HepG2 (cell line): ENCODE measurements at regions not wholly inside any gene's neighbourhood (a gene's known extent, or its start where the extent isn't known, plus 50 kb on each side); places are given as distances from the start of the nearest gene placed in this dataset.

Experiments
- ATAC-seq: fragments of 200-7000 bp; cut with Tn5 transposase; 3 replicates; pipeline ENCODE4 v1.9.1; 2020; ENCODE audit warnings: mild to moderate bottlenecking, moderate library complexity
- BruUV-seq: library from RNA; stranded (reverse); fragments of 400-500 nt; replicated peaks from 2 replicates; lab custom pipeline; 2021; lab: Mats Ljungman, UMichigan
- CTCF ChIA-PET: fragments of 300-600 bp; formaldehyde crosslinking; extraction: SDS; loops from one replicate; lab custom pipeline; 2021; ENCODE audit warnings: low total read pairs, inconsistent platforms, low intra/inter-chr PET ratio; lab: Yijun Ruan, JAX
- POLR2A ChIA-PET: fragments of 350-600 bp; sonication (Branson Sonifier 250); formaldehyde crosslinking; loops from one replicate; lab custom pipeline; 2020; ENCODE audit warnings: antibody characterized with exemption, inconsistent platforms; lab: Yijun Ruan, JAX
- DNase-seq: peaks from one replicate; pipeline ENCODE4 v3.0.0-alpha.2; 2015; ENCODE audit warnings: low spot score
- FAIRE-seq: peaks from 3 replicates; lab custom pipeline; 2011; peaks lifted over from hg19 to GRCh38; lab: Jason Lieb, UNC
- H2AFZ ChIP-seq: one replicate; pipeline ENCODE4 v1.6.1; 2011; ENCODE audit warnings: low read length, inconsistent platforms
- H3K27ac ChIP-seq: fragments of 300-600 bp; 3 replicates; pipeline ENCODE4 v1.8.0; 2011; ENCODE audit warnings: mixed run types, mild to moderate bottlenecking, mixed read lengths, low read length, inconsistent platforms; ENCODE audit not compliant: insufficient read depth; ENCODE audit errors: extremely low read length
- H3K27me3 ChIP-seq, 2 experiments: fragments of 200-600 bp in 1 of 2; 2 replicates in 1 of 2; 3 replicates in 1 of 2; pipeline versions ENCODE4 v1.6.0 to v1.8.0; 2011; ENCODE audit warnings: low read length in 2 of 2, mild to moderate bottlenecking in 2 of 2, moderate library complexity in 2 of 2, inconsistent platforms in 1 of 2; ENCODE audit not compliant: insufficient read depth in 2 of 2, control insufficient read depth in 1 of 2
- H3K36me3 ChIP-seq, 2 experiments: fragments of 200-600 bp in 1 of 2; replicated peaks in 1 of 2; 2 replicates in 1 of 2; 3 replicates in 1 of 2; pipeline versions ENCODE4 v1.5.1 to v1.8.0; 2011; ENCODE audit warnings: low read length in 2 of 2, inconsistent platforms in 1 of 2; ENCODE audit not compliant: insufficient read depth in 2 of 2, control insufficient read depth in 1 of 2
- H3K4me1 ChIP-seq: 2 replicates; pipeline ENCODE4 v1.5.1; 2012; ENCODE audit warnings: low read length, inconsistent platforms; ENCODE audit not compliant: insufficient read depth
- H3K4me2 ChIP-seq: 2 replicates; pipeline ENCODE4 v1.6.0; 2011; ENCODE audit warnings: low read depth, low read length, inconsistent platforms
- H3K4me3 ChIP-seq, 3 experiments: fragments of 200-600 bp in 1 of 3; sonication (generic), shearing (Covaris generic) in 1 of 3; replicated peaks in 1 of 3; 2 replicates each; pipeline ENCODE4 v1.5.1; 2011 to 2016; ENCODE audit warnings: low read length in 3 of 3, inconsistent platforms in 2 of 3, low read depth in 2 of 3, mild to moderate bottlenecking in 2 of 3, control low read depth in 1 of 3, mixed read lengths in 1 of 3; ENCODE audit not compliant: insufficient read depth in 1 of 3
- H3K79me2 ChIP-seq: one replicate; pipeline ENCODE4 v1.6.1; 2011; ENCODE audit warnings: low read length, inconsistent platforms; ENCODE audit not compliant: insufficient read depth
- H3K9ac ChIP-seq: 2 replicates; pipeline ENCODE4 v1.6.0; 2011; ENCODE audit warnings: mild to moderate bottlenecking, low read depth, low read length, inconsistent platforms; ENCODE audit not compliant: insufficient read depth
- H3K9me3 ChIP-seq: 2 replicates; pipeline ENCODE4 v1.5.1; 2012; ENCODE audit warnings: mild to moderate bottlenecking, low read length
- H4K20me1 ChIP-seq: 2 replicates; pipeline ENCODE4 v1.6.0; 2011; ENCODE audit warnings: inconsistent platforms, mild to moderate bottlenecking, low read length, moderate library complexity; ENCODE audit not compliant: insufficient read depth
- CHCHD3 ChIP-seq: sonication (generic); formaldehyde crosslinking; IDR thresholded peaks from 2 replicates; pipeline ENCODE4 v1.8.0; 2022; ENCODE audit warnings: mild to moderate bottlenecking, missing genetic modification reagents, moderate library complexity
- NFIB ChIP-seq: sonication (generic); formaldehyde crosslinking; IDR thresholded peaks from 2 replicates; pipeline ENCODE4 v1.9.0; 2021; ENCODE audit warnings: missing genetic modification reagents, mild to moderate bottlenecking, borderline replicate concordance
- PAWR ChIP-seq: sonication (generic); formaldehyde crosslinking; IDR thresholded peaks from 2 replicates; pipeline ENCODE4 v1.4.0; 2020; ENCODE audit warnings: missing genetic modification reagents, mild to moderate bottlenecking, borderline replicate concordance
- SNAI1 ChIP-seq: sonication (generic); formaldehyde crosslinking; IDR thresholded peaks from 2 replicates; pipeline ENCODE4 v1.5.0; 2020; ENCODE audit warnings: mild to moderate bottlenecking, missing genetic modification reagents, borderline replicate concordance
- SP140L ChIP-seq: sonication (generic); formaldehyde crosslinking; IDR thresholded peaks from 2 replicates; pipeline ENCODE4 v1.4.0; 2020; ENCODE audit warnings: missing genetic modification reagents, borderline replicate concordance
- ZNF101 ChIP-seq: sonication (generic); formaldehyde crosslinking; IDR thresholded peaks from 2 replicates; pipeline ENCODE4 v1.4.0; 2020; ENCODE audit warnings: mild to moderate bottlenecking, low read depth, missing genetic modification reagents, borderline replicate concordance
- ZNF431 ChIP-seq: sonication (generic); formaldehyde crosslinking; IDR thresholded peaks from 2 replicates; pipeline ENCODE4 v1.9.0; 2022; ENCODE audit warnings: missing genetic modification reagents, low read depth, mild to moderate bottlenecking, borderline replicate concordance
- ZNF484 ChIP-seq: sonication (generic); formaldehyde crosslinking; IDR thresholded peaks from 2 replicates; pipeline ENCODE4 v1.5.1; 2020; ENCODE audit warnings: mild to moderate bottlenecking, low read depth, missing genetic modification reagents, borderline replicate concordance
- WGBS: methylation state at CpG from one replicate; pipeline ENCODE4 v1.1.6; 2017; ENCODE audit warnings: low lambda C conversion rate; 5-methylcytosine and 5-hydroxymethylcytosine counted together
- in situ Hi-C: cut with HindIII; loops from 2 replicates; pipeline ENCODE4 v1.10.0; 2017; ENCODE audit warnings: low pct_unique_long_range_greater_than_20kb; ENCODE audit not compliant: extremely low pct_ligation_motif_present
- intact Hi-C: fragments of 100-400 bp; cut with micrococcal nuclease; formaldehyde crosslinking; loops from one replicate; pipeline ENCODE4 v1.10.0; 2022; ENCODE audit not compliant: unreplicated experiment
- TF ChIP-seq, protein P1 (sequence below): sonication (generic); formaldehyde crosslinking; IDR thresholded peaks from 2 replicates; pipeline ENCODE4 v1.5.1; 2020; ENCODE audit warnings: missing genetic modification reagents, mild to moderate bottlenecking, borderline replicate concordance

- ChIA-PET POLR2A (no interaction called here), CTCF (no interaction called here)
- H3K4me2 ChIP-seq, result no peak overlapping the region
- H3K36me3 ChIP-seq, result no peaks in the 10 kb centered on the region
- H3K4me1 ChIP-seq, result no peaks in the 10 kb centered on the region
- DNase-seq (no peak), ATAC-seq (no peak), FAIRE-seq (no peak)
- no peak overlapping the region for H2AFZ ChIP-seq
- no peak overlapping the region for H3K9ac ChIP-seq
- intact Hi-C loops, result no loop called here
- 0 out of 5 replicates have a peak, but pooled peaks cover 0 to 1% of the 10 kb centered on the region in 2 experiments for H3K27me3 ChIP-seq
- WGBS, result 70% methylated on average over 3 of the region's 3 CpGs
- H3K27ac ChIP-seq, result no peak overlapping the region
- H3K4me3 ChIP-seq, result no peak overlapping the region
- no peaks in the 10 kb centered on the region for H3K9me3 ChIP-seq
- no peaks in the 10 kb centered on the region for H4K20me1 ChIP-seq
- in situ Hi-C loops, result no loop called here
- BruUV-seq, result no TSS peak
- no peak for TF ChIP-seq PAWR (CRISPR knock-in tag)
- TF ChIP-seq ZNF101, result no peak
- no peak for TF ChIP-seq ZNF431 (CRISPR knock-in tag)
- no peak for TF ChIP-seq ZNF484
- TF ChIP-seq SNAI1, result no peak
- TF ChIP-seq, protein P1, sequence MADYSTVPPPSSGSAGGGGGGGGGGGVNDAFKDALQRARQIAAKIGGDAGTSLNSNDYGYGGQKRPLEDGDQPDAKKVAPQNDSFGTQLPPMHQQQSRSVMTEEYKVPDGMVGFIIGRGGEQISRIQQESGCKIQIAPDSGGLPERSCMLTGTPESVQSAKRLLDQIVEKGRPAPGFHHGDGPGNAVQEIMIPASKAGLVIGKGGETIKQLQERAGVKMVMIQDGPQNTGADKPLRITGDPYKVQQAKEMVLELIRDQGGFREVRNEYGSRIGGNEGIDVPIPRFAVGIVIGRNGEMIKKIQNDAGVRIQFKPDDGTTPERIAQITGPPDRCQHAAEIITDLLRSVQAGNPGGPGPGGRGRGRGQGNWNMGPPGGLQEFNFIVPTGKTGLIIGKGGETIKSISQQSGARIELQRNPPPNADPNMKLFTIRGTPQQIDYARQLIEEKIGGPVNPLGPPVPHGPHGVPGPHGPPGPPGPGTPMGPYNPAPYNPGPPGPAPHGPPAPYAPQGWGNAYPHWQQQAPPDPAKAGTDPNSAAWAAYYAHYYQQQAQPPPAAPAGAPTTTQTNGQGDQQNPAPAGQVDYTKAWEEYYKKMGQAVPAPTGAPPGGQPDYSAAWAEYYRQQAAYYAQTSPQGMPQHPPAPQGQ (CRISPR knock-in tag), result no peak
- no peak for TF ChIP-seq CHCHD3
- no peak for TF ChIP-seq NFIB (CRISPR knock-in tag)
- no peak for TF ChIP-seq SP140L (CRISPR knock-in tag)
- no peaks in the 10 kb centered on the region for H3K79me2 ChIP-seq
Observed at GRCh38 chr4:153076861-153077260, 127.4 kb upstream of the TRIM2 start.
